Kidney epithelial cell (primary cell): ENCODE measurements at regions not wholly inside any gene's neighbourhood (a gene's known extent, or its start where the extent isn't known, plus 50 kb on each side); places are given as distances from the start of the nearest gene placed in this dataset.

Experiments
- DNase-seq: peaks from one replicate; pipeline ENCODE4 v3.0.0-alpha.2; 2010; ENCODE audit warnings: low read depth
- H3K27me3 ChIP-seq: 2 replicates; pipeline ENCODE4 v1.6.0; 2011; ENCODE audit warnings: low read length; ENCODE audit not compliant: control insufficient read depth, insufficient read depth
- H3K36me3 ChIP-seq: 2 replicates; pipeline ENCODE4 v1.5.1; 2011; ENCODE audit warnings: low read length; ENCODE audit not compliant: control insufficient read depth, insufficient read depth
- H3K4me3 ChIP-seq: 2 replicates; pipeline ENCODE4 v1.5.1; 2011; ENCODE audit warnings: low read depth, mild to moderate bottlenecking, control low read depth, low read length
- CTCF ChIP-seq: IDR thresholded peaks from 2 replicates; pipeline ENCODE4 v1.5.1; 2011; ENCODE audit warnings: mild to moderate bottlenecking, moderate library complexity, low read length, control low read depth, inconsistent platforms; ENCODE audit not compliant: insufficient read depth, poor library complexity, severe bottlenecking

GRCh38 chr7:45391618-45392451 is 182.3 kb upstream of the ADCY1 start:
- H3K36me3 ChIP-seq: no peaks in the 10 kb centered on the region
- H3K4me3 ChIP-seq: no peak overlapping the region
- no peaks in the 10 kb centered on the region for H3K27me3 ChIP-seq
- no peak for TF ChIP-seq CTCF
- DNase-seq: no peak

DNA sequence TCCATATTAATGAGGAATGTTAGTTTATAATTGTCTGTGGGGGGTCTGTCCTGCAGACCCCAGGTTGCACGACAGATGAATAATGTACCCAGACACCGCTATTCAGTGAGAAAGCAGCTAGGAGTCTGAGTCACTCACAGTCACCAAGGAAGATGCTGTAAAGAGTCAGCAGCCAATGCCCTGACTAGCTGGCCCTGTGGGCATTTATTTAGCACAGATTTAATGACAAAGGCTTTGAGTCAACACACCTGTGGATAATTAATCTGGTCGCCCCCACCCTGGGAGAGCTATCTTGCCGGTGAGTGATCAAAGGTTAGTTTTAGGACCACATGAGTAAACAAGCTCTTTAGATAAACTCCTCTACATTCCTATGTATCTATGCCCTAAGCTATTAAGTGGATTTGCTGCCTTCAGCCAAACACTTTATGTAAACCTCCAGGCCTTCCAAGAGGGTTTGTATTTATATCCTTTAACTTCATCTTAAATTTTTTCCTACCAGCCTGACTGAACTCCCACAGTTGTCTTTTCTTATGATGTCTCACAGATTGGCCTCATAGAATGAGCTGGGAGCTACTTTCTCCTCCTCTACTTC is 180.0 kb upstream of the ADCY1 start:
- no peak for TF ChIP-seq CTCF
- no peak for DNase-seq
- Histone ChIP-seq H3K27me3 (no peaks in the 10 kb centered on the region), H3K4me3 (no peak overlapping the region), H3K36me3 (no peaks in the 10 kb centered on the region)

GRCh38 chr7:45399069-45399468 is 175.1 kb upstream of the ADCY1 start:
- no peak overlapping the region for H3K4me3 ChIP-seq
- no peak for DNase-seq
- H3K27me3 ChIP-seq: no peaks in the 10 kb centered on the region
- TF ChIP-seq CTCF: no peak
- H3K36me3 ChIP-seq: no peaks in the 10 kb centered on the region

- TF ChIP-seq CTCF: no peak
- Histone ChIP-seq H3K4me3 (no peak overlapping the region), H3K36me3 (no peaks in the 10 kb centered on the region), H3K27me3 (no peaks in the 10 kb centered on the region)
- DNase-seq: no peak
These were observed 173.5 kb upstream of the ADCY1 start for GRCh38 chr7:45400680-45401079.

DNA sequence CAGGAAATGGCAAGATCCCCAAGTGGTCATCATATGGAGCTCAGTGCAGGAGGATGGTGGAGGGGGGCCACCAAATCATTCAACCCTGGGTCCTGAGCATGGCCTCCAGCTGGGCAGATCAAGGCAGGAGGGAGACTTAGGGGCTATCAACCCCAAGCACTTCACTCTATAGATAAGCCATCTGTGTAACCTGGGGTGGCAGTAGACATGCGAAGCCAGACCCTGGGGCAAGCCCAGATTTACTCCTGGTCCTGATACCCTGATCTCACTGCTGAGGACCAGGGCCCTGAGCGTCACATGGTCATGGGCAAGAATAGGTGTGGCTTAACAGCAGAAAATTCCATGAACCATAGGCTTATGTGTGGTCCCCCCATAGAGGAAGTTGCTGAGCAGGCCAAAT is 173.0 kb upstream of the ADCY1 start:
- no peak for TF ChIP-seq CTCF
- no peak overlapping the region for H3K4me3 ChIP-seq
- no peak for DNase-seq
- H3K27me3 ChIP-seq: no peaks in the 10 kb centered on the region
- no peaks in the 10 kb centered on the region for H3K36me3 ChIP-seq
